ENCODE measurements at regions not wholly inside any gene's neighbourhood (a gene's known extent, or its start where the extent isn't known, plus 50 kb on each side); places are given as distances from the start of the nearest gene placed in this dataset.

- TF ChIP-seq POLR2A (IDR thresholded peaks at IDR 0.05; ENCODE audit: low read depth, low read length) (no peak), POLR2AphosphoS5 (IDR thresholded peaks at IDR 0.05; ENCODE audit: low read depth, low read length) (no peak), TAF1 (IDR thresholded peaks at IDR 0.05; ENCODE audit: borderline replicate concordance, low read depth, low read length) (no peak)
Measured at GRCh38 chr1:168861421-168862004, 132.5 kb upstream of the DPT start.
